ENCODE measurements at regions not wholly inside any gene's neighbourhood (a gene's known extent, or its start where the extent isn't known, plus 50 kb on each side); places are given as distances from the start of the nearest gene placed in this dataset.

GRCh38 chr3:153370680-153371079, 208.7 kb downstream of the RAP2B start:
- TF ChIP-seq, protein P1, sequence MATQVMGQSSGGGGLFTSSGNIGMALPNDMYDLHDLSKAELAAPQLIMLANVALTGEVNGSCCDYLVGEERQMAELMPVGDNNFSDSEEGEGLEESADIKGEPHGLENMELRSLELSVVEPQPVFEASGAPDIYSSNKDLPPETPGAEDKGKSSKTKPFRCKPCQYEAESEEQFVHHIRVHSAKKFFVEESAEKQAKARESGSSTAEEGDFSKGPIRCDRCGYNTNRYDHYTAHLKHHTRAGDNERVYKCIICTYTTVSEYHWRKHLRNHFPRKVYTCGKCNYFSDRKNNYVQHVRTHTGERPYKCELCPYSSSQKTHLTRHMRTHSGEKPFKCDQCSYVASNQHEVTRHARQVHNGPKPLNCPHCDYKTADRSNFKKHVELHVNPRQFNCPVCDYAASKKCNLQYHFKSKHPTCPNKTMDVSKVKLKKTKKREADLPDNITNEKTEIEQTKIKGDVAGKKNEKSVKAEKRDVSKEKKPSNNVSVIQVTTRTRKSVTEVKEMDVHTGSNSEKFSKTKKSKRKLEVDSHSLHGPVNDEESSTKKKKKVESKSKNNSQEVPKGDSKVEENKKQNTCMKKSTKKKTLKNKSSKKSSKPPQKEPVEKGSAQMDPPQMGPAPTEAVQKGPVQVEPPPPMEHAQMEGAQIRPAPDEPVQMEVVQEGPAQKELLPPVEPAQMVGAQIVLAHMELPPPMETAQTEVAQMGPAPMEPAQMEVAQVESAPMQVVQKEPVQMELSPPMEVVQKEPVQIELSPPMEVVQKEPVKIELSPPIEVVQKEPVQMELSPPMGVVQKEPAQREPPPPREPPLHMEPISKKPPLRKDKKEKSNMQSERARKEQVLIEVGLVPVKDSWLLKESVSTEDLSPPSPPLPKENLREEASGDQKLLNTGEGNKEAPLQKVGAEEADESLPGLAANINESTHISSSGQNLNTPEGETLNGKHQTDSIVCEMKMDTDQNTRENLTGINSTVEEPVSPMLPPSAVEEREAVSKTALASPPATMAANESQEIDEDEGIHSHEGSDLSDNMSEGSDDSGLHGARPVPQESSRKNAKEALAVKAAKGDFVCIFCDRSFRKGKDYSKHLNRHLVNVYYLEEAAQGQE (tag by site-specific recombination; IDR thresholded peaks at IDR 0.05), result peak; percentile 54; the same call in 1 of the 2 replicates
- TF ChIP-seq MZF1 (tag by site-specific recombination; IDR thresholded peaks at IDR 0.05; ENCODE audit: borderline replicate concordance), result no peak
- ChIA-PET CTCF (no interaction called here), POLR2A (no interaction called here)
- H3K4me3 ChIP-seq (ENCODE audit: low read depth, low read length), result no peak overlapping the region
- no peaks in the 10 kb centered on the region for H3K36me3 ChIP-seq (ENCODE audit: control insufficient read depth in 2 of 2, insufficient read depth in 1 of 2, low read length in 2 of 2)
- no peak overlapping the region for H3K27ac ChIP-seq (ENCODE audit: extremely low read depth, low read depth, low read length)
- no peaks in the 10 kb centered on the region for H3K4me1 ChIP-seq (ENCODE audit: control insufficient read depth, insufficient read depth, low read length)
- H3K9me3 ChIP-seq (ENCODE audit: control insufficient read depth, insufficient read depth, low read depth, low read length), result no peaks in the 10 kb centered on the region

GRCh38 chr3:153372326-153372725, 210.3 kb downstream of the RAP2B start:
- Histone ChIP-seq H3K27ac (ENCODE audit: extremely low read depth, low read depth, low read length) (no peak overlapping the region), H3K4me1 (ENCODE audit: control insufficient read depth, insufficient read depth, low read length) (no peaks in the 10 kb centered on the region), H3K9me3 (ENCODE audit: control insufficient read depth, insufficient read depth, low read depth, low read length) (no peaks in the 10 kb centered on the region), H3K36me3 (ENCODE audit: control insufficient read depth in 2 of 2, insufficient read depth in 1 of 2, low read length in 2 of 2) (no peaks in the 10 kb centered on the region), H3K4me3 (ENCODE audit: low read depth, low read length) (no peak overlapping the region)
- ChIA-PET CTCF (no interaction called here), POLR2A (no interaction called here)
- TF ChIP-seq ZNF777 (tag by site-specific recombination; IDR thresholded peaks at IDR 0.05; ENCODE audit: borderline replicate concordance) (no peak), ZFP69B (tag by site-specific recombination; IDR thresholded peaks at IDR 0.05) (no peak), ZNF830 (tag by site-specific recombination; IDR thresholded peaks at IDR 0.05; ENCODE audit: low read depth) (no peak), ZNF843 (tag by site-specific recombination; IDR thresholded peaks at IDR 0.05) (no peak)
- TF ChIP-seq, protein P2, sequence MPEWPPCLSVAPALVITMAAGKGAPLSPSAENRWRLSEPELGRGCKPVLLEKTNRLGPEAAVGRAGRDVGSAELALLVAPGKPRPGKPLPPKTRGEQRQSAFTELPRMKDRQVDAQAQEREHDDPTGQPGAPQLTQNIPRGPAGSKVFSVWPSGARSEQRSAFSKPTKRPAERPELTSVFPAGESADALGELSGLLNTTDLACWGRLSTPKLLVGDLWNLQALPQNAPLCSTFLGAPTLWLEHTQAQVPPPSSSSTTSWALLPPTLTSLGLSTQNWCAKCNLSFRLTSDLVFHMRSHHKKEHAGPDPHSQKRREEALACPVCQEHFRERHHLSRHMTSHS (tag by site-specific recombination; IDR thresholded peaks at IDR 0.05), result no peak
- TF ChIP-seq, protein P3, sequence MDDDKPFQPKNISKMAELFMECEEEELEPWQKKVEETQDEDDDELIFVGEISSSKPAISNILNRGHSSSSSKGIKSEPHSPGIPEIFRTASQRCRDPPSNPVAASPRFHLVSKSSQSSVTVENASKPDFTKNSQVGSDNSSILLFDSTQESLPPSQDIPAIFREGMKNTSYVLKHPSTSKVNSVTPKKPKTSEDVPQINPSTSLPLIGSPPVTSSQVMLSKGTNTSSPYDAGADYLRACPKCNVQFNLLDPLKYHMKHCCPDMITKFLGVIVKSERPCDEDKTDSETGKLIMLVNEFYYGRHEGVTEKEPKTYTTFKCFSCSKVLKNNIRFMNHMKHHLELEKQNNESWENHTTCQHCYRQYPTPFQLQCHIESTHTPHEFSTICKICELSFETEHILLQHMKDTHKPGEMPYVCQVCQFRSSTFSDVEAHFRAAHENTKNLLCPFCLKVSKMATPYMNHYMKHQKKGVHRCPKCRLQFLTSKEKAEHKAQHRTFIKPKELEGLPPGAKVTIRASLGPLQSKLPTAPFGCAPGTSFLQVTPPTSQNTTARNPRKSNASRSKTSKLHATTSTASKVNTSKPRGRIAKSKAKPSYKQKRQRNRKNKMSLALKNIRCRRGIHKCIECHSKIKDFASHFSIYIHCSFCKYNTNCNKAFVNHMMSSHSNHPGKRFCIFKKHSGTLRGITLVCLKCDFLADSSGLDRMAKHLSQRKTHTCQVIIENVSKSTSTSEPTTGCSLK (tag by site-specific recombination; IDR thresholded peaks at IDR 0.05), result no peak
- TF ChIP-seq, protein P4, sequence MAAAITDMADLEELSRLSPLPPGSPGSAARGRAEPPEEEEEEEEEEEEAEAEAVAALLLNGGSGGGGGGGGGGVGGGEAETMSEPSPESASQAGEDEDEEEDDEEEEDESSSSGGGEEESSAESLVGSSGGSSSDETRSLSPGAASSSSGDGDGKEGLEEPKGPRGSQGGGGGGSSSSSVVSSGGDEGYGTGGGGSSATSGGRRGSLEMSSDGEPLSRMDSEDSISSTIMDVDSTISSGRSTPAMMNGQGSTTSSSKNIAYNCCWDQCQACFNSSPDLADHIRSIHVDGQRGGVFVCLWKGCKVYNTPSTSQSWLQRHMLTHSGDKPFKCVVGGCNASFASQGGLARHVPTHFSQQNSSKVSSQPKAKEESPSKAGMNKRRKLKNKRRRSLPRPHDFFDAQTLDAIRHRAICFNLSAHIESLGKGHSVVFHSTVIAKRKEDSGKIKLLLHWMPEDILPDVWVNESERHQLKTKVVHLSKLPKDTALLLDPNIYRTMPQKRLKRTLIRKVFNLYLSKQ (tag by site-specific recombination; IDR thresholded peaks at IDR 0.05; ENCODE audit: borderline replicate concordance), result no peak
- TF ChIP-seq, protein P5, sequence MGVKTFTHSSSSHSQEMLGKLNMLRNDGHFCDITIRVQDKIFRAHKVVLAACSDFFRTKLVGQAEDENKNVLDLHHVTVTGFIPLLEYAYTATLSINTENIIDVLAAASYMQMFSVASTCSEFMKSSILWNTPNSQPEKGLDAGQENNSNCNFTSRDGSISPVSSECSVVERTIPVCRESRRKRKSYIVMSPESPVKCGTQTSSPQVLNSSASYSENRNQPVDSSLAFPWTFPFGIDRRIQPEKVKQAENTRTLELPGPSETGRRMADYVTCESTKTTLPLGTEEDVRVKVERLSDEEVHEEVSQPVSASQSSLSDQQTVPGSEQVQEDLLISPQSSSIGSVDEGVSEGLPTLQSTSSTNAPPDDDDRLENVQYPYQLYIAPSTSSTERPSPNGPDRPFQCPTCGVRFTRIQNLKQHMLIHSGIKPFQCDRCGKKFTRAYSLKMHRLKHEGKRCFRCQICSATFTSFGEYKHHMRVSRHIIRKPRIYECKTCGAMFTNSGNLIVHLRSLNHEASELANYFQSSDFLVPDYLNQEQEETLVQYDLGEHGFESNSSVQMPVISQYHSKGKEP (tag by site-specific recombination; IDR thresholded peaks at IDR 0.05), result no peak

DNA sequence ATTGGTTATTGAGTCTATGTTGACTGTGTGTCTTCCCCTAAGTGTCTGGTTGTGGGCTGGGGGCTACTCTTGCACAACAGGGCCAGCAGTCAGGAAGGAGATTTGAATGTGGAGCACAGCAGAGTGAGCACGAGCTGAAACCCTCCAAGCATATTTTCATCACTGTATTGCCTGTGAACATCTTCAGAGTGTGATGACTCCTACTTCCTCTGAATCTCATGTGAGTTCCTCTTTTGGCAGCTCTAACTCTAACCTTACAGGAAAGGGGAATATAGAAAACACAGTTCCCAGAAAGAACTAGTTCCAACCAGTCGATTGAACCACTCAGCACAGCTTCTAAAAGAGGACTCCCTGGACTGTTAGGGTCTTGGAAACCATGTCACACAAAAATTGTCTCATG, 211.6 kb downstream of the RAP2B start:
- ChIA-PET CTCF (no interaction called here), POLR2A (no interaction called here)
- Histone ChIP-seq H3K27ac (ENCODE audit: extremely low read depth, low read depth, low read length) (no peak overlapping the region), H3K9me3 (ENCODE audit: control insufficient read depth, insufficient read depth, low read depth, low read length) (no peaks in the 10 kb centered on the region), H3K4me1 (ENCODE audit: control insufficient read depth, insufficient read depth, low read length) (no peaks in the 10 kb centered on the region), H3K4me3 (ENCODE audit: low read depth, low read length) (no peak overlapping the region), H3K36me3 (ENCODE audit: control insufficient read depth in 2 of 2, insufficient read depth in 1 of 2, low read length in 2 of 2) (no peaks in the 10 kb centered on the region)
- TF ChIP-seq ZNF514 (tag by site-specific recombination; IDR thresholded peaks at IDR 0.05), result no peak
- no peak for TF ChIP-seq ZNF184 (tag by site-specific recombination; IDR thresholded peaks at IDR 0.05)
- no peak for TF ChIP-seq ZNF658 (tag by site-specific recombination; IDR thresholded peaks at IDR 0.05)
- no peak for TF ChIP-seq EGR2 (tag by site-specific recombination; IDR thresholded peaks at IDR 0.05; ENCODE audit: low read depth)
- TF ChIP-seq ZNF549 (tag by site-specific recombination; IDR thresholded peaks at IDR 0.05), result no peak
- TF ChIP-seq ZNF600 (tag by site-specific recombination; IDR thresholded peaks at IDR 0.05), result no peak
- no peak for TF ChIP-seq KLF10 (tag by site-specific recombination; IDR thresholded peaks at IDR 0.05)
- no peak for TF ChIP-seq ZNF350 (tag by site-specific recombination; IDR thresholded peaks at IDR 0.05)
- no peak for TF ChIP-seq ZBTB7A (tag by site-specific recombination; IDR thresholded peaks at IDR 0.05; ENCODE audit: low read depth)

Data from HEK293 (cell line).